MM.1S (cell line): ENCODE measurements at regions not wholly inside any gene's neighbourhood (a gene's known extent, or its start where the extent isn't known, plus 50 kb on each side); places are given as distances from the start of the nearest gene placed in this dataset.

ENCODE experiments used
- EZH2 ChIP-seq: fragments of 300-600 bp; sonication (generic); optimal IDR thresholded peaks from 2 replicates; pipeline ENCODE3; 2017; ENCODE audit warnings: low read depth, mild to moderate bottlenecking, antibody characterized with exemption, low read length, mixed read lengths
- EZH2phosphoT487 ChIP-seq: fragments of 300-600 bp; sonication (generic); IDR thresholded peaks from 2 replicates; pipeline ENCODE4 v1.6.1; 2018; ENCODE audit warnings: antibody characterized with exemption, low read length
- TF ChIP-seq, protein P1 (sequence below): fragments of 300-600 bp; sonication (generic); IDR thresholded peaks from 2 replicates; pipeline ENCODE4 v1.5.1; 2016; ENCODE audit warnings: antibody characterized with exemption, low read length, mixed read lengths

DNA sequence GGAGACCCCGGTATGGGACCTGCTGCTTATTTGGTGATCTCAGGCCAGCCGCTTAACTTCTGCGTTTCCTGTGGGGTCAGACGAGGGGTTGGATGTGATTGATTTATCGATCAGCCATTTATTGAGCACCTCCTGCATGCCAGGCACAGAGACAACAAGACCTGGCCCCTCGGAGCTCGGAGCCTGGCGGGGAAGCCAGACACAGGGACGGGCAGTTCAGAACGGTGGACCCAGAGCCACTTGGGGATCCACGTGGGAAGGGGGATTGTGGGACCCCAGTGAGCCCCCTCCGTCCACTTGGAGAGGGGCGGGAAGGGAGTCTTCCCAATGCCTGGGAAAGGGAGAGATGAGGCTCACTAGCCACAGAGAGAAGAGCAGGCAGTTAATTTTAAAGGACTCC is 84.7 kb upstream of the CIBAR2 start:
- TF ChIP-seq, protein P1, sequence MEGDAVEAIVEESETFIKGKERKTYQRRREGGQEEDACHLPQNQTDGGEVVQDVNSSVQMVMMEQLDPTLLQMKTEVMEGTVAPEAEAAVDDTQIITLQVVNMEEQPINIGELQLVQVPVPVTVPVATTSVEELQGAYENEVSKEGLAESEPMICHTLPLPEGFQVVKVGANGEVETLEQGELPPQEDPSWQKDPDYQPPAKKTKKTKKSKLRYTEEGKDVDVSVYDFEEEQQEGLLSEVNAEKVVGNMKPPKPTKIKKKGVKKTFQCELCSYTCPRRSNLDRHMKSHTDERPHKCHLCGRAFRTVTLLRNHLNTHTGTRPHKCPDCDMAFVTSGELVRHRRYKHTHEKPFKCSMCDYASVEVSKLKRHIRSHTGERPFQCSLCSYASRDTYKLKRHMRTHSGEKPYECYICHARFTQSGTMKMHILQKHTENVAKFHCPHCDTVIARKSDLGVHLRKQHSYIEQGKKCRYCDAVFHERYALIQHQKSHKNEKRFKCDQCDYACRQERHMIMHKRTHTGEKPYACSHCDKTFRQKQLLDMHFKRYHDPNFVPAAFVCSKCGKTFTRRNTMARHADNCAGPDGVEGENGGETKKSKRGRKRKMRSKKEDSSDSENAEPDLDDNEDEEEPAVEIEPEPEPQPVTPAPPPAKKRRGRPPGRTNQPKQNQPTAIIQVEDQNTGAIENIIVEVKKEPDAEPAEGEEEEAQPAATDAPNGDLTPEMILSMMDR = no peak
- no peak for TF ChIP-seq EZH2phosphoT487
- TF ChIP-seq EZH2 = no peak
